B cell (primary cell): ENCODE measurements at regions not wholly inside any gene's neighbourhood (a gene's known extent, or its start where the extent isn't known, plus 50 kb on each side); places are given as distances from the start of the nearest gene placed in this dataset.

Source experiments
- EZH2 ChIP-seq: IDR thresholded peaks from 2 replicates; pipeline ENCODE4 v1.6.1; 2012; ENCODE audit warnings: borderline replicate concordance, low read depth, mild to moderate bottlenecking, moderate library complexity, low read length; ENCODE audit not compliant: insufficient read depth, poor library complexity, severe bottlenecking
- TF ChIP-seq, protein P1 (sequence below): fragments of 200-600 bp; IDR thresholded peaks from one replicate; pipeline ENCODE4 v1.8.0; 2022; ENCODE audit warnings: antibody characterized with exemption, mild to moderate bottlenecking

DNA sequence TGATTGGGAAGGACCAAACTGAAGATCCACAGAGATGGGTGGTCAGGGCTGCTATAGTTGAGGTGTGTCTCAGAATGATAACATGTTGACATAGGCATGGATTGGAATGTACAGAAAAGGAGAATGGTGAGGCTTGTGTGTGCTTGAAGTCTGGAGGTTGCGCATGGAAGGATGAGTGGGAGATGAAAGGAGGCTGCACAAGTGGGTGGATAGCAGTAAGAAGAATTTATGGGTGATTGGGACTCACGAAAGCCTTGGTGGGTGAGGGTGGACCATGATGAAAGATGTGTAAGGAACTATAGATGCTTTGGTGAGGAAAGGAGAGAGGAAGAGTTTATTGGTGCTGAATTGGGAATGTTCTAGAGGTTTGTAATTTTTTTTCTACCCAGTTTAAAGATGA, 1287.7 kb downstream of the UQCRFS1 start:
- TF ChIP-seq, protein P1, sequence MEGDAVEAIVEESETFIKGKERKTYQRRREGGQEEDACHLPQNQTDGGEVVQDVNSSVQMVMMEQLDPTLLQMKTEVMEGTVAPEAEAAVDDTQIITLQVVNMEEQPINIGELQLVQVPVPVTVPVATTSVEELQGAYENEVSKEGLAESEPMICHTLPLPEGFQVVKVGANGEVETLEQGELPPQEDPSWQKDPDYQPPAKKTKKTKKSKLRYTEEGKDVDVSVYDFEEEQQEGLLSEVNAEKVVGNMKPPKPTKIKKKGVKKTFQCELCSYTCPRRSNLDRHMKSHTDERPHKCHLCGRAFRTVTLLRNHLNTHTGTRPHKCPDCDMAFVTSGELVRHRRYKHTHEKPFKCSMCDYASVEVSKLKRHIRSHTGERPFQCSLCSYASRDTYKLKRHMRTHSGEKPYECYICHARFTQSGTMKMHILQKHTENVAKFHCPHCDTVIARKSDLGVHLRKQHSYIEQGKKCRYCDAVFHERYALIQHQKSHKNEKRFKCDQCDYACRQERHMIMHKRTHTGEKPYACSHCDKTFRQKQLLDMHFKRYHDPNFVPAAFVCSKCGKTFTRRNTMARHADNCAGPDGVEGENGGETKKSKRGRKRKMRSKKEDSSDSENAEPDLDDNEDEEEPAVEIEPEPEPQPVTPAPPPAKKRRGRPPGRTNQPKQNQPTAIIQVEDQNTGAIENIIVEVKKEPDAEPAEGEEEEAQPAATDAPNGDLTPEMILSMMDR: no peak
- no peak for TF ChIP-seq EZH2
